DND-41 (cell line): ENCODE measurements at regions not wholly inside any gene's neighbourhood (a gene's known extent, or its start where the extent isn't known, plus 50 kb on each side); places are given as distances from the start of the nearest gene placed in this dataset.

Source experiments
- ATAC-seq: fragments of 200-7000 bp; cut with Tn5 transposase; 3 replicates; pipeline ENCODE4 v1.9.1; 2021; ENCODE audit warnings: low read depth; ENCODE audit not compliant: insufficient read depth
- DNase-seq: peaks from one replicate; pipeline ENCODE4 v3.0.0-alpha.2; 2020
- H2AFZ ChIP-seq: 2 replicates; pipeline ENCODE4 v1.6.0; 2012; ENCODE audit warnings: low read depth, low read length
- H3K27ac ChIP-seq: 2 replicates; pipeline ENCODE4 v1.5.1; 2012; ENCODE audit warnings: low read length, inconsistent platforms
- H3K27me3 ChIP-seq: fragments of 200-600 bp; sonication (generic); 2 replicates; pipeline ENCODE4 v1.6.0; 2012; ENCODE audit warnings: low read length, mild to moderate bottlenecking, inconsistent platforms; ENCODE audit not compliant: insufficient read depth, poor library complexity
- H3K36me3 ChIP-seq: 2 replicates; pipeline ENCODE4 v1.5.1; 2012; ENCODE audit warnings: low read length, inconsistent platforms; ENCODE audit not compliant: insufficient read depth
- H3K4me1 ChIP-seq: 2 replicates; pipeline ENCODE4 v1.5.1; 2012; ENCODE audit warnings: mild to moderate bottlenecking, low read length; ENCODE audit not compliant: insufficient read depth
- H3K4me2 ChIP-seq: 2 replicates; pipeline ENCODE4 v1.6.0; 2012; ENCODE audit warnings: mild to moderate bottlenecking, moderate library complexity, low read length, inconsistent platforms; ENCODE audit not compliant: insufficient read depth
- H3K4me3 ChIP-seq, 2 experiments: fragments of 200-600 bp in 1 of 2; shearing (Covaris generic) in 1 of 2; 2 replicates each; pipeline ENCODE4 v1.5.1; 2012 to 2016; ENCODE audit warnings: inconsistent platforms in 2 of 2, low read length in 2 of 2, mild to moderate bottlenecking in 2 of 2, low read depth in 1 of 2, moderate library complexity in 1 of 2
- H3K79me2 ChIP-seq: 2 replicates; pipeline ENCODE4 v1.6.0; 2012; ENCODE audit warnings: low read length, inconsistent platforms; ENCODE audit not compliant: insufficient read depth
- H3K9ac ChIP-seq: 2 replicates; pipeline ENCODE4 v1.6.0; 2012; ENCODE audit warnings: low read depth, mild to moderate bottlenecking, inconsistent platforms, low read length, moderate library complexity
- H3K9me3 ChIP-seq: 2 replicates; pipeline ENCODE4 v1.5.1; 2012; ENCODE audit warnings: low read length, moderate library complexity, mild to moderate bottlenecking, inconsistent platforms; ENCODE audit not compliant: insufficient read depth, severe bottlenecking
- H4K20me1 ChIP-seq: 2 replicates; pipeline ENCODE4 v1.6.0; 2012; ENCODE audit warnings: low read length; ENCODE audit not compliant: insufficient read depth
- CTCF ChIP-seq: IDR thresholded peaks from 2 replicates; pipeline ENCODE4 v1.5.1; 2012; ENCODE audit warnings: borderline replicate concordance, low read length, moderate library complexity, mild to moderate bottlenecking; ENCODE audit not compliant: poor library complexity, severe bottlenecking; ENCODE audit errors: extremely low read depth
- EZH2 ChIP-seq: IDR thresholded peaks from 3 replicates; pipeline ENCODE4 v1.6.1; 2012; ENCODE audit warnings: borderline replicate concordance, low read depth, mild to moderate bottlenecking, moderate library complexity, low read length, inconsistent platforms; ENCODE audit not compliant: severe bottlenecking

GRCh38 chr9:105054491-105054890, 126.5 kb upstream of the ABCA1 start:
- H3K9ac ChIP-seq: no peak overlapping the region
- ATAC-seq (no peak), DNase-seq (no peak)
- no peak overlapping the region for H2AFZ ChIP-seq
- H3K4me2 ChIP-seq: no peak overlapping the region
- H3K36me3 ChIP-seq: no peaks in the 10 kb centered on the region
- TF ChIP-seq EZH2: no peak
- TF ChIP-seq CTCF: no peak
- H3K79me2 ChIP-seq: no peaks in the 10 kb centered on the region
- H3K4me1 ChIP-seq: no peaks in the 10 kb centered on the region
- H3K27ac ChIP-seq: no peak overlapping the region
- H3K27me3 ChIP-seq: no peaks in the 10 kb centered on the region
- H4K20me1 ChIP-seq: no peaks in the 10 kb centered on the region
- no peaks in the 10 kb centered on the region for H3K9me3 ChIP-seq
- no peak overlapping the region for H3K4me3 ChIP-seq

GRCh38 chr9:105055917-105056316, 128.0 kb upstream of the ABCA1 start:
- no peaks in the 10 kb centered on the region for H3K36me3 ChIP-seq
- DNase-seq: no peak

GRCh38 chr9:105057551-105057950, 129.6 kb upstream of the ABCA1 start:
- no peaks in the 10 kb centered on the region for H3K27me3 ChIP-seq
- no peak for DNase-seq
- no peaks in the 10 kb centered on the region for H3K79me2 ChIP-seq
- no peaks in the 10 kb centered on the region for H3K36me3 ChIP-seq
- no peak for ATAC-seq
- H3K4me1 ChIP-seq: no peaks in the 10 kb centered on the region
- H4K20me1 ChIP-seq: no peaks in the 10 kb centered on the region
- no peaks in the 10 kb centered on the region for H3K9me3 ChIP-seq
- no peak overlapping the region for H3K27ac ChIP-seq
- H3K4me2 ChIP-seq: no peak overlapping the region
- no peak for TF ChIP-seq EZH2
- TF ChIP-seq CTCF: no peak
- H2AFZ ChIP-seq: no peak overlapping the region
- no peak overlapping the region for H3K9ac ChIP-seq
- no peak overlapping the region for H3K4me3 ChIP-seq

More at GRCh38 chr9:105055917-105056316, 128.0 kb upstream of the ABCA1 start:
- Histone ChIP-seq H3K27ac (no peak overlapping the region), H3K27me3 (no peaks in the 10 kb centered on the region), H3K4me3 (no peak overlapping the region), H4K20me1 (no peaks in the 10 kb centered on the region), H3K79me2 (no peaks in the 10 kb centered on the region), H3K9me3 (no peaks in the 10 kb centered on the region), H3K4me2 (no peak overlapping the region), H3K9ac (no peak overlapping the region), H2AFZ (no peak overlapping the region), H3K4me1 (no peaks in the 10 kb centered on the region)
- TF ChIP-seq EZH2: no peak
- TF ChIP-seq CTCF: no peak
- ATAC-seq: no peak

GRCh38 chr9:105059252-105059651, 131.3 kb upstream of the ABCA1 start:
- Histone ChIP-seq H3K79me2 (no peaks in the 10 kb centered on the region), H3K36me3 (no peaks in the 10 kb centered on the region), H3K27me3 (no peaks in the 10 kb centered on the region), H2AFZ (no peak overlapping the region), H3K4me3 (no peak overlapping the region), H3K27ac (no peak overlapping the region), H3K4me1 (no peaks in the 10 kb centered on the region; the same call in 1 of the 2 replicates), H3K4me2 (no peak overlapping the region), H3K9ac (no peak overlapping the region), H3K9me3 (no peaks in the 10 kb centered on the region), H4K20me1 (no peaks in the 10 kb centered on the region)
- no peak for DNase-seq
- no peak for ATAC-seq
- no peak for TF ChIP-seq EZH2
- TF ChIP-seq CTCF: no peak
